Stimulated activated effector memory CD8-positive, alpha-beta T cell treated with anti-CD3 and anti-CD28 coated beads, Interleukin-12 subunit alpha, Interleukin-12 subunit beta, amount 100 ng/mL, for 72 hours (primary cell): ENCODE measurements at regions not wholly inside any gene's neighbourhood (a gene's known extent, or its start where the extent isn't known, plus 50 kb on each side); places are given as distances from the start of the nearest gene placed in this dataset.
"Not testable (repeated sequence)": the region's sequence is repeated elsewhere in the genome, so short reads cannot be mapped to it uniquely, and the experiment has no call there.

Experiments used
- ATAC-seq: fragments of 150-1000 bp; cut with Tn5 transposase; 2 replicates; pipeline ENCODE4 v1.10.0; 2021
- DNase-seq, 2 donors: peaks; one replicate each; pipeline ENCODE4 v3.0.0; 2021 to 2022; ENCODE audit warnings: low spot score in 2 of 2
- H3K27ac Mint-ChIP-seq: one replicate; pipeline ENCODE4 v1.8.0; 2022; ENCODE audit warnings: mild to moderate bottlenecking, mixed read lengths
- H3K36me3 Mint-ChIP-seq: one replicate; pipeline ENCODE4 v1.8.0; 2022; ENCODE audit warnings: mild to moderate bottlenecking, mixed read lengths
- H3K4me1 Mint-ChIP-seq: one replicate; pipeline ENCODE4 v1.8.0; 2022; ENCODE audit warnings: mixed read lengths
- H3K4me3 Mint-ChIP-seq: one replicate; pipeline ENCODE4 v1.8.0; 2022; ENCODE audit warnings: mild to moderate bottlenecking, mixed read lengths
- H3K9me3 Mint-ChIP-seq: one replicate; pipeline ENCODE4 v1.8.0; 2022; ENCODE audit warnings: mixed read lengths

GRCh38 chr5:60503771-60504170, 196.2 kb downstream of the DEPDC1B start:
- Mint-ChIP-seq H3K9me3 (no peaks in the 10 kb centered on the region), H3K4me3 (no peak overlapping the region), H3K4me1 (no peaks in the 10 kb centered on the region), H3K36me3 (no peaks in the 10 kb centered on the region), H3K27ac (no peak overlapping the region)
- no peak for ATAC-seq
- DNase-seq: no peak

- Mint-ChIP-seq H3K27ac (no peak overlapping the region), H3K36me3 (no peaks in the 10 kb centered on the region), H3K4me3 (no peak overlapping the region), H3K9me3 (no peaks in the 10 kb centered on the region), H3K4me1 (no peaks in the 10 kb centered on the region)
- ATAC-seq: no peak
- no peak for DNase-seq
These were observed 202.1 kb downstream of the DEPDC1B start for GRCh38 chr5:60497706-60498500.

GRCh38 chr5:60495644-60496520, 204.1 kb downstream of the DEPDC1B start:
- Mint-ChIP-seq H3K4me1 (no peaks in the 10 kb centered on the region), H3K27ac (no peak overlapping the region), H3K9me3 (no peaks in the 10 kb centered on the region), H3K4me3 (no peak overlapping the region), H3K36me3 (no peaks in the 10 kb centered on the region)
- ATAC-seq (no peak), DNase-seq (no peak)

GRCh38 chr5:60494635-60495034, 205.3 kb downstream of the DEPDC1B start:
- peaks cover 2% of the 10 kb centered on the region for H3K9me3 Mint-ChIP-seq
- peak; percentile 24 for ATAC-seq
- no peaks in the 10 kb centered on the region for H3K4me1 Mint-ChIP-seq
- H3K36me3 Mint-ChIP-seq: no peaks in the 10 kb centered on the region
- DNase-seq: no peak
- H3K4me3 Mint-ChIP-seq: no peak overlapping the region
- H3K27ac Mint-ChIP-seq: no peak overlapping the region

GRCh38 chr5:60494144-60494543, 205.8 kb downstream of the DEPDC1B start:
- H3K4me1 Mint-ChIP-seq: no peaks in the 10 kb centered on the region
- H3K9me3 Mint-ChIP-seq: peaks cover 2% of the 10 kb centered on the region
- H3K4me3 Mint-ChIP-seq: no peak overlapping the region
- ATAC-seq: no peak
- no peak for DNase-seq
- H3K27ac Mint-ChIP-seq: no peak overlapping the region
- no peaks in the 10 kb centered on the region for H3K36me3 Mint-ChIP-seq

GRCh38 chr5:60493372-60493771, 206.6 kb downstream of the DEPDC1B start:
- Mint-ChIP-seq H3K9me3 (peaks cover 2% of the 10 kb centered on the region), H3K27ac (no peak overlapping the region), H3K4me3 (no peak overlapping the region), H3K36me3 (no peaks in the 10 kb centered on the region), H3K4me1 (no peaks in the 10 kb centered on the region)
- DNase-seq (no peak), ATAC-seq (no peak)

- no peak for DNase-seq
- Mint-ChIP-seq H3K4me1 (no peaks in the 10 kb centered on the region), H3K4me3 (no peak overlapping the region), H3K27ac (no peak overlapping the region), H3K36me3 (no peaks in the 10 kb centered on the region), H3K9me3 (peaks cover 2% of the 10 kb centered on the region)
- ATAC-seq: no peak
These were observed 207.0 kb downstream of the DEPDC1B start for GRCh38 chr5:60492958-60493357.

- not testable (repeated sequence) for H3K9me3 Mint-ChIP-seq, DNase-seq, H3K27ac Mint-ChIP-seq, H3K4me3 Mint-ChIP-seq, H3K36me3 Mint-ChIP-seq, H3K4me1 Mint-ChIP-seq, ATAC-seq
These were observed 207.6 kb downstream of the DEPDC1B start for GRCh38 chr5:60492358-60492757.

- no peak for ATAC-seq
- DNase-seq: no peak
- Mint-ChIP-seq H3K9me3 (peaks cover 2% of the 10 kb centered on the region), H3K4me3 (no peak overlapping the region), H3K27ac (no peak overlapping the region), H3K4me1 (no peaks in the 10 kb centered on the region), H3K36me3 (no peaks in the 10 kb centered on the region)
These were observed 209.3 kb downstream of the DEPDC1B start for GRCh38 chr5:60490597-60491166.

- ATAC-seq: no peak
- no peak overlapping the region for H3K4me3 Mint-ChIP-seq
These were observed 210.1 kb downstream of the DEPDC1B start for GRCh38 chr5:60489856-60490255.

GRCh38 chr5:60489377-60489776, 210.6 kb downstream of the DEPDC1B start:
- H3K9me3 Mint-ChIP-seq: peaks cover 2% of the 10 kb centered on the region
- no peak for ATAC-seq

More at GRCh38 chr5:60489856-60490255, 210.1 kb downstream of the DEPDC1B start:
- H3K27ac Mint-ChIP-seq: no peak overlapping the region
- no peak for DNase-seq
- no peaks in the 10 kb centered on the region for H3K36me3 Mint-ChIP-seq
- H3K9me3 Mint-ChIP-seq: peaks cover 2% of the 10 kb centered on the region
- no peaks in the 10 kb centered on the region for H3K4me1 Mint-ChIP-seq

GRCh38 chr5:60488466-60489130, 211.4 kb downstream of the DEPDC1B start:
- Mint-ChIP-seq H3K36me3 (no peaks in the 10 kb centered on the region), H3K4me3 (no peak overlapping the region), H3K27ac (no peak overlapping the region), H3K4me1 (no peaks in the 10 kb centered on the region), H3K9me3 (peaks cover 2% of the 10 kb centered on the region)
- ATAC-seq (no peak), DNase-seq (no peak)

More at GRCh38 chr5:60489377-60489776, 210.6 kb downstream of the DEPDC1B start:
- no peak overlapping the region for H3K27ac Mint-ChIP-seq
- no peaks in the 10 kb centered on the region for H3K4me1 Mint-ChIP-seq
- H3K4me3 Mint-ChIP-seq: no peak overlapping the region
- H3K36me3 Mint-ChIP-seq: no peaks in the 10 kb centered on the region
- DNase-seq: no peak

- Mint-ChIP-seq H3K27ac (no peak overlapping the region), H3K4me3 (no peak overlapping the region), H3K9me3 (peaks cover 2% of the 10 kb centered on the region), H3K4me1 (no peaks in the 10 kb centered on the region), H3K36me3 (no peaks in the 10 kb centered on the region)
- ATAC-seq (no peak), DNase-seq (no peak)
These were observed 212.0 kb downstream of the DEPDC1B start for GRCh38 chr5:60487885-60488442.

GRCh38 chr5:60487476-60487875, 212.5 kb downstream of the DEPDC1B start:
- DNase-seq (no peak), ATAC-seq (no peak)
- H3K4me1 Mint-ChIP-seq: no peaks in the 10 kb centered on the region
- no peaks in the 10 kb centered on the region for H3K36me3 Mint-ChIP-seq
- H3K27ac Mint-ChIP-seq: no peak overlapping the region
- no peak overlapping the region for H3K4me3 Mint-ChIP-seq
- peaks cover 2% of the 10 kb centered on the region for H3K9me3 Mint-ChIP-seq

GRCh38 chr5:60485361-60485760, 214.6 kb downstream of the DEPDC1B start:
- no peak for DNase-seq
- H3K4me3 Mint-ChIP-seq: no peak overlapping the region

More at GRCh38 chr5:60485361-60485760, 214.6 kb downstream of the DEPDC1B start:
- H3K9me3 Mint-ChIP-seq: peaks cover 2% of the 10 kb centered on the region
- no peak for ATAC-seq
- H3K36me3 Mint-ChIP-seq: no peaks in the 10 kb centered on the region
- no peak overlapping the region for H3K27ac Mint-ChIP-seq
- H3K4me1 Mint-ChIP-seq: no peaks in the 10 kb centered on the region
